ENCODE measurements at regions not wholly inside any gene's neighbourhood (a gene's known extent, or its start where the extent isn't known, plus 50 kb on each side); places are given as distances from the start of the nearest gene placed in this dataset.

GRCh38 chr6:156046268-156046665 lies 590.6 kb upstream of the NOX3 start:
- Histone ChIP-seq H3K9me3 (ENCODE audit: control insufficient read depth in 2 of 2, insufficient read depth in 1 of 2, low read depth in 1 of 2, low read length in 1 of 2) (no peaks in the 10 kb centered on the region), H3K36me3 (ENCODE audit: control insufficient read depth in 2 of 2, insufficient read depth in 2 of 2, low read length in 1 of 2) (no peaks in the 10 kb centered on the region), H3K27ac (ENCODE audit: low read depth in 2 of 2, low read length in 1 of 2) (no peak overlapping the region), H3K27me3 (ENCODE audit: control insufficient read depth in 1 of 2, insufficient read depth in 2 of 2, low read length in 2 of 2) (no peaks in the 10 kb centered on the region), H3K4me3 (ENCODE audit: low read depth in 1 of 2, low read length in 2 of 2) (no peak overlapping the region), H3K4me1 (ENCODE audit: control insufficient read depth in 2 of 2, insufficient read depth in 2 of 2, low read length in 1 of 2) (no peaks in the 10 kb centered on the region)
- 45 to 51% methylated on average over 2 of the region's 2 CpGs for WGBS, 2 donors

DNA sequence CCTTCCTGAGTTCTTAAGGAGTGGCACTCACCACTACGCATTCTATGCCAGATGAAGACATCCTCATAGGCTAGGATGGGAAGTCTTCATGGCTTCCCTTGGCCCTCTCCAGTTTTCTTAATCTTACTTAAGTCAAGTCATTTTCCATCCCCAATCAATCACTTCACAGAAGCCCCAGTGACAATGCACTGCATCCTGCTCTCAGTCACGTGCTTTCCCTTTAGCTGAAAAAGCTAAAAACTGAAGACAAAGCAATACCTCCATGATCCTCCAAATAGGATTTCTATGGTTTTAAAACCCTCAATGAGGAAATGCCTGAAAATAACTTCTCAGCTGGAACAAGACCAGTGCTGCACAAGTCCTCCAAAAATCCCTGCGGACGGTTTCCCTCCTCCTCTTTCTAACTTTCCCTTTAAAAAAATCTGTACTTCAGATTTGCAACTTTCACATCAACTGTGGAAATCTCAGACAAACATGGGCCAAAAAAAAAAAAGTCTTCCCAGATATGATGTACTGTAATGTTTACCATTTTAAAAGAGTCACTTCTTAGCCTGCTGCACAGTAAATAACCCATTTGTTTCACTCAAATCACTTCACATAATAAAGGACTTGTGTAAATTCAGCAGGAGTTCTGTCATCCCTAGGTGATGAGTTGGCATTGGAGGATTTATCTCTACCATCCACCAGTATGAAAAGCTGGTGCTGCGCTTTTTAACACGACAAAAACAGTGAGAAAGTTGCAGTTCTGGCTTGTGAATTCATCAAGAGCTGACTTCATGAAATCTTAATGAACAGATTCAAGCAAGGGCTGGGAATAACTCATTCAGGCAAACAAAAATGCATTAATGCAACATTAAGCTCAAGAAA lies 590.0 kb upstream of the NOX3 start:
- no peaks in the 10 kb centered on the region for H3K36me3 ChIP-seq (ENCODE audit: control insufficient read depth in 2 of 2, insufficient read depth in 2 of 2, low read length in 1 of 2)
- H3K9me3 ChIP-seq (ENCODE audit: control insufficient read depth in 2 of 2, insufficient read depth in 1 of 2, low read depth in 1 of 2, low read length in 1 of 2): no peaks in the 10 kb centered on the region
- 56 to 61% methylated on average over 6 of the region's 6 CpGs for WGBS, 2 donors
- no peaks in the 10 kb centered on the region for H3K4me1 ChIP-seq (ENCODE audit: control insufficient read depth in 2 of 2, insufficient read depth in 2 of 2, low read length in 1 of 2)
- no peaks in the 10 kb centered on the region for H3K27me3 ChIP-seq (ENCODE audit: control insufficient read depth in 1 of 2, insufficient read depth in 2 of 2, low read length in 2 of 2)
- H3K27ac ChIP-seq (ENCODE audit: low read depth in 2 of 2, low read length in 1 of 2): no peak overlapping the region
- no peak overlapping the region for H3K4me3 ChIP-seq (ENCODE audit: low read depth in 1 of 2, low read length in 2 of 2)

DNA sequence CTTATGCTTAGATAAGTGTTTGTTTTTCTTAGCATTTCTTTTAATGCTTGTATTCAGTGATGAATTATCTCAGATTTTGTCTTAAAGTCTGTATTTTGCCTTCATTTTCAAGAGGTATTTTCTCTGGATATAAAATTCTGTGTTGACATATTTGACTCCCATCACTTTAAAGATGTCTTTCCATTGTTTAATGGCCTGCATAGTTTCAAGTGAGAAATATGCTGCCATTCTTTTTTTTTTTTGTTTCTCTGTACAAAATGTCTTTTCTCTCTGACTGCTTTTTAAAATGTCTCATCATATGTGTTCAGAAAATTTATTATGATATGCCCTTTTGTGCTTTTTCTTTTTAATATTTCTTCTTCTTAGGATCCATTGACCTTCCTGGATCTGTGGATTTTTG lies 578.0 kb upstream of the NOX3 start:
- Histone ChIP-seq H3K4me1 (ENCODE audit: control insufficient read depth in 2 of 2, insufficient read depth in 2 of 2, low read length in 1 of 2) (no peaks in the 10 kb centered on the region), H3K9me3 (ENCODE audit: control insufficient read depth in 2 of 2, insufficient read depth in 1 of 2, low read depth in 1 of 2, low read length in 1 of 2) (peaks cover 0 to 3% of the 10 kb centered on the region in 2 donors), H3K4me3 (ENCODE audit: low read depth in 1 of 2, low read length in 2 of 2) (no peak overlapping the region), H3K36me3 (ENCODE audit: control insufficient read depth in 2 of 2, insufficient read depth in 2 of 2, low read length in 1 of 2) (no peaks in the 10 kb centered on the region), H3K27ac (ENCODE audit: low read depth in 2 of 2, low read length in 1 of 2) (no peak overlapping the region), H3K27me3 (ENCODE audit: control insufficient read depth in 1 of 2, insufficient read depth in 2 of 2, low read length in 2 of 2) (no peaks in the 10 kb centered on the region)

DNA sequence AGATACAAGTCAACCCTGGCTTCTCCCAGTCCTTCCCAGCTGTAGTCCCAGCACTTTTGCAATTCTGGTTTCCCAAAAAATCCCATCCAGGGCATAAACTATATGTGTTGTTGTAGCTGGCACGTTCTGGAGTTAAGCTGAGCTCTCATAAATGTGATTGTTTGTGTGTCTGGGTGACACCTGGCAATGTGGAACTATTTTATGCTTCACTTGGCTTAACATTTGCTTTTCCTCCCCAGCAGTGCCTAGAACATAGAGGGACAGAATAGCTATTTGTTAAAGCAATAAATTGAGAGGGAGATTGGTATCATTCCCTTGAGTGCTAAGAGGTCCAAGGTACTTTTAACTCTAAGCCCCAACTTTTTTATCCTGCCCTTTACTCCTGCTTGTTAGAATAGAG lies 575.9 kb upstream of the NOX3 start:
- Histone ChIP-seq H3K27me3 (ENCODE audit: control insufficient read depth in 1 of 2, insufficient read depth in 2 of 2, low read length in 2 of 2) (no peaks in the 10 kb centered on the region), H3K36me3 (ENCODE audit: control insufficient read depth in 2 of 2, insufficient read depth in 2 of 2, low read length in 1 of 2) (no peaks in the 10 kb centered on the region), H3K9me3 (ENCODE audit: control insufficient read depth in 2 of 2, insufficient read depth in 1 of 2, low read depth in 1 of 2, low read length in 1 of 2) (peaks cover 0 to 3% of the 10 kb centered on the region in 2 donors), H3K27ac (ENCODE audit: low read depth in 2 of 2, low read length in 1 of 2) (no peak overlapping the region), H3K4me1 (ENCODE audit: control insufficient read depth in 2 of 2, insufficient read depth in 2 of 2, low read length in 1 of 2) (no peaks in the 10 kb centered on the region), H3K4me3 (ENCODE audit: low read depth in 1 of 2, low read length in 2 of 2) (no peak overlapping the region)
- 31 to 33% methylated on average over 1 of the region's 1 CpG for WGBS, 2 donors

- no peaks in the 10 kb centered on the region for H3K4me1 ChIP-seq (ENCODE audit: control insufficient read depth in 2 of 2, insufficient read depth in 2 of 2, low read length in 1 of 2)
- peaks cover 3 to 5% of the 10 kb centered on the region in 2 donors for H3K9me3 ChIP-seq (ENCODE audit: control insufficient read depth in 2 of 2, insufficient read depth in 1 of 2, low read depth in 1 of 2, low read length in 1 of 2)
- no peaks in the 10 kb centered on the region for H3K36me3 ChIP-seq (ENCODE audit: control insufficient read depth in 2 of 2, insufficient read depth in 2 of 2, low read length in 1 of 2)
- no peaks in the 10 kb centered on the region for H3K27me3 ChIP-seq (ENCODE audit: control insufficient read depth in 1 of 2, insufficient read depth in 2 of 2, low read length in 2 of 2)
- no peak overlapping the region for H3K27ac ChIP-seq (ENCODE audit: low read depth in 2 of 2, low read length in 1 of 2)
- H3K4me3 ChIP-seq (ENCODE audit: low read depth in 1 of 2, low read length in 2 of 2): no peak overlapping the region
- WGBS, 2 donors: 83 to 85% methylated on average over 2 of the region's 2 CpGs
Measured at GRCh38 chr6:156030053-156030452, 574.4 kb upstream of the NOX3 start.

DNA sequence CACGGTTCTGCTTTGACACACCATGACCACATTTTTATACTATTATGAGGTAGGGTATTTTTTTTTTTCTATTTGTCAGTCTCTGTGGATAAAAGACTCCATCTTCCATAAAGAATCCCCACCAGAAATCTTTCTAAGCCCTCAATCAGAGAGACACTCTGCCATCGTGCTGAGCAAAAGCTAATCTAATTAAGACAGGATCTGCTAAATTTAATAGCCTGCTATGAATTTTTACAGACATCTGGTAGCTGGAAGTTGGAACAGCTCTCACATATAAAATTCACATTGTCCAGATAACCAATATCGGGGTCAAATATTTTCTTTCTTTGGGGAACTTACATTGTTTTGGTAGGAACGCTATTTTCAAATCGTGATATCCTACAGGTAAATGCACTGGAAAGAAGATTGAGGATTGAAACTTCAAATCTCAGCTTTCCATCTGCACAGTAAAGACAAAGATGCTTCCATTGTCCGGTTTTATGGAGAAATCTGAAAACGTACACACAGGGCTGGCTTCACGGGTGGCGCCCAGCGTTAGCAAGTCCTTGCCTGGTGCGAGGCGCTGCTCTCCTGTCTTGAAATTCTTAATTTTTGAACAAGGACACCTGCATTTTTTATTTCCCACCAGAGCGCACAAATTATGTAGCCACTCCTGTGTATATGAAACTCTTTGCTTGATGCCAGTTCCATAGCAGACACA lies 573.8 kb upstream of the NOX3 start:
- 92% methylated on average over 13 of the region's 13 CpGs for WGBS, 2 donors
- no peak overlapping the region for H3K27ac ChIP-seq (ENCODE audit: low read depth in 2 of 2, low read length in 1 of 2)
- no peak overlapping the region for H3K4me3 ChIP-seq (ENCODE audit: low read depth in 1 of 2, low read length in 2 of 2)
- peaks cover 3 to 5% of the 10 kb centered on the region in 2 donors for H3K9me3 ChIP-seq (ENCODE audit: control insufficient read depth in 2 of 2, insufficient read depth in 1 of 2, low read depth in 1 of 2, low read length in 1 of 2)
- no peaks in the 10 kb centered on the region for H3K4me1 ChIP-seq (ENCODE audit: control insufficient read depth in 2 of 2, insufficient read depth in 2 of 2, low read length in 1 of 2)
- no peaks in the 10 kb centered on the region for H3K36me3 ChIP-seq (ENCODE audit: control insufficient read depth in 2 of 2, insufficient read depth in 2 of 2, low read length in 1 of 2)
- H3K27me3 ChIP-seq (ENCODE audit: control insufficient read depth in 1 of 2, insufficient read depth in 2 of 2, low read length in 2 of 2): no peaks in the 10 kb centered on the region

DNA sequence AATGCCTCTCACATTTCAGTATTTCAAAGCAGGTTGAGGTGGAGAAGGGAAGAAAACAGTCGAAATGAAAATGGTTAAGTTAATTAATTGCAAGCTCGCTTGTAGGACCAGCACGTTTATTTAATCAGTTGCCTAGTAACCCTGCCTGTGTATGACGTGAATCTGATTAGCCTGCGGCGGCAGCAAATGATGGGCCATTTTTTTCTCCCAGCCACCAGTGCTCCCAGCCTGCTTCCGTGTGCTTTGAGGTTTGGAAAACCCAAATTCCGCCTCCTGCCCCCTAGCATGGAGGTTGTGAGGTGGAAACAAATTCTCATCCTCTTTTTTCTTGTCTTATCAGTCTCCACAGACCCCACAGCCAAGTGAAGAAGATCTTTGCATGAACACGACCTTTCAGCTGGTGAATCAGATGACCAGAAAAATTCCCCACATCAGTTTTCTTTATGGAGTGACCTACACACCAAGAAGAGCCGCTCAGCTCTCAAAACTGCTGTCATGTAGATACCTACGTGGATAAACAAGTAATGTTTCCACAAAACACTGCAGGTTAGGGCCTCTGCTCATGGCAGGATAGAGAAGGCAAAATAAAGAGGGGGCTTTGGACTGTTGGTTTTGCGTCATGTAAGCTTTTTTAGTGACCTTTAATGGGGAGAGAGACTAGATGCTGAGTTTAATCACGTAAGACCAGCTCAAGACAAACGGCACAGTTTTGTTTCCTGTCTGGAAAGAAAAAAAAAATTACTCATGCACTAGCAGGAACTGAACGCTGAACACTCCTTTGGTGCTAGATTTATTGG lies 572.9 kb upstream of the NOX3 start:
- H3K27ac ChIP-seq (ENCODE audit: low read depth in 2 of 2, low read length in 1 of 2): no peak overlapping the region
- H3K4me1 ChIP-seq (ENCODE audit: control insufficient read depth in 2 of 2, insufficient read depth in 2 of 2, low read length in 1 of 2): no peaks in the 10 kb centered on the region
- 38 to 43% methylated on average over 15 of the region's 15 CpGs for WGBS, 2 donors
- no peaks in the 10 kb centered on the region for H3K36me3 ChIP-seq (ENCODE audit: control insufficient read depth in 2 of 2, insufficient read depth in 2 of 2, low read length in 1 of 2)
- no peak overlapping the region for H3K4me3 ChIP-seq (ENCODE audit: low read depth in 1 of 2, low read length in 2 of 2)
- H3K27me3 ChIP-seq (ENCODE audit: control insufficient read depth in 1 of 2, insufficient read depth in 2 of 2, low read length in 2 of 2): no peaks in the 10 kb centered on the region
- peaks cover 3 to 5% of the 10 kb centered on the region in 2 donors for H3K9me3 ChIP-seq (ENCODE audit: control insufficient read depth in 2 of 2, insufficient read depth in 1 of 2, low read depth in 1 of 2, low read length in 1 of 2)

GRCh38 chr6:156027248-156027626 lies 571.6 kb upstream of the NOX3 start:
- Histone ChIP-seq H3K4me1 (ENCODE audit: control insufficient read depth in 2 of 2, insufficient read depth in 2 of 2, low read length in 1 of 2) (no peaks in the 10 kb centered on the region), H3K27ac (ENCODE audit: low read depth in 2 of 2, low read length in 1 of 2) (no peak overlapping the region), H3K4me3 (ENCODE audit: low read depth in 1 of 2, low read length in 2 of 2) (no peak overlapping the region), H3K27me3 (ENCODE audit: control insufficient read depth in 1 of 2, insufficient read depth in 2 of 2, low read length in 2 of 2) (no peaks in the 10 kb centered on the region), H3K36me3 (ENCODE audit: control insufficient read depth in 2 of 2, insufficient read depth in 2 of 2, low read length in 1 of 2) (no peaks in the 10 kb centered on the region), H3K9me3 (ENCODE audit: control insufficient read depth in 2 of 2, insufficient read depth in 1 of 2, low read depth in 1 of 2, low read length in 1 of 2) (peaks cover 3 to 5% of the 10 kb centered on the region in 2 donors)
- 75 to 83% methylated on average over 3 of the region's 3 CpGs for WGBS, 2 donors

- no peak overlapping the region for H3K4me3 ChIP-seq (ENCODE audit: low read depth in 1 of 2, low read length in 2 of 2)
Measured at GRCh38 chr6:156026486-156027247, 571.0 kb upstream of the NOX3 start.

More at GRCh38 chr6:156026486-156027247, 571.0 kb upstream of the NOX3 start:
- no peaks in the 10 kb centered on the region for H3K36me3 ChIP-seq (ENCODE audit: control insufficient read depth in 2 of 2, insufficient read depth in 2 of 2, low read length in 1 of 2)
- H3K27ac ChIP-seq (ENCODE audit: low read depth in 2 of 2, low read length in 1 of 2): no peak overlapping the region
- H3K27me3 ChIP-seq (ENCODE audit: control insufficient read depth in 1 of 2, insufficient read depth in 2 of 2, low read length in 2 of 2): no peaks in the 10 kb centered on the region
- no peaks in the 10 kb centered on the region for H3K4me1 ChIP-seq (ENCODE audit: control insufficient read depth in 2 of 2, insufficient read depth in 2 of 2, low read length in 1 of 2)
- H3K9me3 ChIP-seq (ENCODE audit: control insufficient read depth in 2 of 2, insufficient read depth in 1 of 2, low read depth in 1 of 2, low read length in 1 of 2): peaks cover 3 to 5% of the 10 kb centered on the region in 2 donors
- WGBS, 2 donors: 59 to 62% methylated on average over 4 of the region's 4 CpGs
